B cell (primary cell): ENCODE measurements at regions not wholly inside any gene's neighbourhood (a gene's known extent, or its start where the extent isn't known, plus 50 kb on each side); places are given as distances from the start of the nearest gene placed in this dataset.
"Not testable (repeated sequence)": the region's sequence is repeated elsewhere in the genome, so short reads cannot be mapped to it uniquely, and the experiment has no call there.

Experiments
- ATAC-seq: fragments of 200-7000 bp; cut with Tn5 transposase; one replicate; pipeline ENCODE4 v1.10.0; 2021; ENCODE audit warnings: low read depth, mild to moderate bottlenecking, moderate number of reproducible peaks, moderate library complexity
- CTCF ChIA-PET: fragments of 350-600 bp; sonication (Branson Sonifier 250); formaldehyde crosslinking; loops from one replicate; lab custom pipeline; 2021; ENCODE audit warnings: antibody characterized with exemption, inconsistent platforms; lab: Charles Lee
- POLR2A ChIA-PET: fragments of 350-600 bp; sonication (Branson Sonifier 250); formaldehyde crosslinking; loops from one replicate; lab custom pipeline; 2021; ENCODE audit warnings: antibody characterized with exemption; lab: Charles Lee
- DNase-seq: peaks from one replicate; pipeline ENCODE4 v3.0.0; 2013
- H2AFZ ChIP-seq: 2 replicates; pipeline ENCODE4 v1.6.1; 2012; ENCODE audit warnings: mild to moderate bottlenecking, low read depth, low read length; ENCODE audit not compliant: insufficient read depth, poor library complexity, severe bottlenecking
- H3K27ac ChIP-seq, 2 donors: 1 replicate in 1 of 2; 2 replicates in 1 of 2; pipeline ENCODE4 v1.5.1; 2012 to 2013; ENCODE audit warnings: low read length in 2 of 2, mild to moderate bottlenecking in 2 of 2, moderate library complexity in 1 of 2
- H3K27me3 ChIP-seq, 4 experiments: fragments of 200-600 bp in 1 of 4; sonication (generic) in 1 of 4; replicated peaks in 1 of 4; 1 replicate in 2 of 4; 2 replicates in 2 of 4; pipeline versions ENCODE4 v1.6.1 to v1.7.0; 2013 to 2016; ENCODE audit warnings: low read length in 3 of 4, mild to moderate bottlenecking in 2 of 4, mixed read lengths in 1 of 4, moderate library complexity in 1 of 4; ENCODE audit not compliant: insufficient read depth in 4 of 4, control insufficient read depth in 3 of 4; ENCODE audit errors: control extremely low read depth in 1 of 4
- H3K36me3 ChIP-seq, 2 experiments: replicated peaks in 1 of 2; 1 replicate in 1 of 2; 2 replicates in 1 of 2; pipeline versions ENCODE4 v1.6.1 to v1.7.1; 2013; ENCODE audit warnings: low read length in 1 of 2; ENCODE audit not compliant: insufficient read depth in 2 of 2, control insufficient read depth in 1 of 2; ENCODE audit errors: control extremely low read depth in 1 of 2, extremely low read depth in 1 of 2
- H3K4me1 ChIP-seq, 2 donors: fragments of 200-600 bp in 1 of 2; sonication (generic) in 1 of 2; 1 replicate in 1 of 2; 2 replicates in 1 of 2; pipeline versions ENCODE4 v1.5.1 to v1.6.1; 2013 to 2017; ENCODE audit warnings: low read length in 2 of 2; ENCODE audit not compliant: control insufficient read depth in 2 of 2, insufficient read depth in 2 of 2
- H3K4me2 ChIP-seq: replicated peaks from 2 replicates; pipeline ENCODE3; 2012; ENCODE audit warnings: mild to moderate bottlenecking, low read depth, low read length; ENCODE audit not compliant: poor library complexity, severe bottlenecking
- H3K4me3 ChIP-seq, 5 experiments: fragments of 200-600 bp in 1 of 5; sonication (generic) in 1 of 5; 1 replicate in 3 of 5; 2 replicates in 2 of 5; pipeline versions ENCODE4 v1.5.1 to v1.7.0; 2011 to 2016; ENCODE audit warnings: low read length in 4 of 5, mild to moderate bottlenecking in 4 of 5, low read depth in 2 of 5, control low read depth in 1 of 5, moderate library complexity in 1 of 5; ENCODE audit not compliant: insufficient read depth in 1 of 5; ENCODE audit errors: control extremely low read depth in 1 of 5, extremely low read depth in 1 of 5
- H3K79me2 ChIP-seq: fragments of 200-600 bp; sonication (generic); one replicate; pipeline ENCODE4 v1.6.0; 2016; ENCODE audit warnings: low read length; ENCODE audit not compliant: control insufficient read depth, insufficient read depth
- H3K9ac ChIP-seq: fragments of 200-600 bp; sonication (generic); 2 replicates; pipeline ENCODE4 v1.6.1; 2017; ENCODE audit warnings: mild to moderate bottlenecking, low read length, moderate library complexity
- H3K9me3 ChIP-seq, 3 donors: one replicate each; pipeline versions ENCODE4 v1.6.1 to v1.7.1; 2013; ENCODE audit warnings: low read length in 2 of 3; ENCODE audit not compliant: control insufficient read depth in 2 of 3, insufficient read depth in 1 of 3; ENCODE audit errors: control extremely low read depth in 1 of 3
- H4K20me1 ChIP-seq: 2 replicates; pipeline ENCODE4 v1.6.0; 2012; ENCODE audit warnings: mild to moderate bottlenecking, low read length; ENCODE audit not compliant: insufficient read depth, control insufficient read depth, poor library complexity, severe bottlenecking
- H3K27ac Mint-ChIP-seq: one replicate; pipeline ENCODE4 v1.8.0; 2021; ENCODE audit warnings: mixed read lengths
- H3K27me3 Mint-ChIP-seq: one replicate; pipeline ENCODE4 v1.8.0; 2021; ENCODE audit warnings: mixed read lengths
- H3K4me1 Mint-ChIP-seq: one replicate; pipeline ENCODE4 v1.8.0; 2021; ENCODE audit warnings: mixed read lengths
- H3K4me3 Mint-ChIP-seq: one replicate; pipeline ENCODE4 v1.8.0; 2021; ENCODE audit warnings: mixed read lengths
- H3K9me3 Mint-ChIP-seq: one replicate; pipeline ENCODE4 v1.8.0; 2022; ENCODE audit warnings: mixed read lengths; ENCODE audit not compliant: insufficient read depth
- WGBS: methylation state at CpG from one replicate; pipeline ENCODE4 v1.1.5; 2013; ENCODE audit warnings: missing lambda C conversion rate; ENCODE audit not compliant: insufficient coverage; 5-methylcytosine and 5-hydroxymethylcytosine counted together
- intact Hi-C: fragments of 100-400 bp; cut with micrococcal nuclease; formaldehyde crosslinking; loops from one replicate; pipeline ENCODE4 v1.10.0; 2022

- CTCF ChIA-PET, H2AFZ ChIP-seq, ATAC-seq, H3K4me2 ChIP-seq, H4K20me1 ChIP-seq, H3K27me3 Mint-ChIP-seq, H3K9me3 ChIP-seq, H3K9ac ChIP-seq, H3K27ac ChIP-seq, H3K27ac Mint-ChIP-seq, intact Hi-C loops, DNase-seq, H3K27me3 ChIP-seq, H3K36me3 ChIP-seq, H3K4me3 ChIP-seq, POLR2A ChIA-PET, H3K4me3 Mint-ChIP-seq, H3K4me1 ChIP-seq, H3K4me1 Mint-ChIP-seq, H3K79me2 ChIP-seq: not testable (repeated sequence)
- H3K9me3 Mint-ChIP-seq: peaks cover 28% of the 10 kb centered on the region
- WGBS: no CpG with 5 or more reads among the region's 3 CpGs
These were observed 5270.2 kb upstream of the TPTE start for GRCh38 chr21:5251162-5251561.

- H3K4me3 Mint-ChIP-seq, H2AFZ ChIP-seq, DNase-seq, H3K27me3 ChIP-seq, H3K36me3 ChIP-seq, POLR2A ChIA-PET, H3K27ac ChIP-seq, H4K20me1 ChIP-seq, ATAC-seq, H3K4me1 Mint-ChIP-seq, H3K79me2 ChIP-seq, intact Hi-C loops, H3K27ac Mint-ChIP-seq, H3K9me3 ChIP-seq, H3K4me2 ChIP-seq, H3K4me1 ChIP-seq, H3K9ac ChIP-seq, CTCF ChIA-PET, H3K4me3 ChIP-seq, H3K27me3 Mint-ChIP-seq: not testable (repeated sequence)
- H3K9me3 Mint-ChIP-seq: peaks cover 24% of the 10 kb centered on the region
- 80% methylated on average over 1 of the region's 1 CpG for WGBS
These were observed 5269.5 kb upstream of the TPTE start for GRCh38 chr21:5251866-5252265.
